ENCODE measurements at regions not wholly inside any gene's neighbourhood (a gene's known extent, or its start where the extent isn't known, plus 50 kb on each side); places are given as distances from the start of the nearest gene placed in this dataset.

DNA sequence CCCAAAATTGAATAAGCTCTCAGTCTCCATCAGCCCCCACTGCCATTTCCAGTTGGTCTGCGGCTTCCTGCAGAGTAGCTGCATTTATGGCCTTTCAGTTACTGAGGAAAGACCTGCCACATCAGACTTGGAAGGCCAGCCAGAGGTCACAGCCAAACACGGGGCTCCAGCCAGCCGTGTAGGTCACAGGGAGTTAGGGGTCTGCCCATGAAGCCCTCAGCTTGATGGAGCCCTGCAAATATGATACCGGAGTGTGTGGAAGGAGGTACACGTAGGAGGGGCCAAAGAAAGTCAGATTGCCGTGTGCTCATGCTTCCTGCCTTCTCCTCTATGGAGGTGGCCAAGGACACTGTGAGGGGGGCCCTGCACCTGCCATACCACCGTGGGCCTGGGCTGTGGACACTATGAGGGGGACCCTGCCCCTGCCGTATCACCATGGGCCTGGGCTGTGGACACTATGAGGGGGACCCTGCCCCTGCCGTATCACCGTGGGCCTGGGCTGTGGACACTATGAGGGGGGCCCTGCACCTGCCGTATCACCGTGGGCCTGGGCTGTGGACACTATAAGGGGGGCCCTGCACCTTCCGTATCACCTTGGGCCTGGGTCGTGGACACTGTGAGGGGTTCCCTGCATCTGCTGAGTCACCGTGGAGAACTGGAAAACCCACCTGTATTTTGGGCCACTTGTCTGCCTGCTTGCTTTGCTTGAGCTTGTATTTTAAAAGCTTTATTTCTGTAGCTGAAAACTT lies 335.7 kb upstream of the SHH start:
- no peak for ATAC-seq
- no peaks in the 10 kb centered on the region for H3K9me3 ChIP-seq
- H3K4me1 ChIP-seq, result no peaks in the 10 kb centered on the region
- peaks cover 6% of the 10 kb centered on the region for H3K27me3 ChIP-seq (ENCODE audit: low read depth)
- intact Hi-C loops (cut with DNase I), result no loop called here
- no peak for DNase-seq
- no peak overlapping the region for H3K4me3 ChIP-seq
- TF ChIP-seq, protein P1, sequence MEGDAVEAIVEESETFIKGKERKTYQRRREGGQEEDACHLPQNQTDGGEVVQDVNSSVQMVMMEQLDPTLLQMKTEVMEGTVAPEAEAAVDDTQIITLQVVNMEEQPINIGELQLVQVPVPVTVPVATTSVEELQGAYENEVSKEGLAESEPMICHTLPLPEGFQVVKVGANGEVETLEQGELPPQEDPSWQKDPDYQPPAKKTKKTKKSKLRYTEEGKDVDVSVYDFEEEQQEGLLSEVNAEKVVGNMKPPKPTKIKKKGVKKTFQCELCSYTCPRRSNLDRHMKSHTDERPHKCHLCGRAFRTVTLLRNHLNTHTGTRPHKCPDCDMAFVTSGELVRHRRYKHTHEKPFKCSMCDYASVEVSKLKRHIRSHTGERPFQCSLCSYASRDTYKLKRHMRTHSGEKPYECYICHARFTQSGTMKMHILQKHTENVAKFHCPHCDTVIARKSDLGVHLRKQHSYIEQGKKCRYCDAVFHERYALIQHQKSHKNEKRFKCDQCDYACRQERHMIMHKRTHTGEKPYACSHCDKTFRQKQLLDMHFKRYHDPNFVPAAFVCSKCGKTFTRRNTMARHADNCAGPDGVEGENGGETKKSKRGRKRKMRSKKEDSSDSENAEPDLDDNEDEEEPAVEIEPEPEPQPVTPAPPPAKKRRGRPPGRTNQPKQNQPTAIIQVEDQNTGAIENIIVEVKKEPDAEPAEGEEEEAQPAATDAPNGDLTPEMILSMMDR (IDR thresholded peaks at IDR 0.05), result no peak
- no peaks in the 10 kb centered on the region for H3K36me3 ChIP-seq
- no peak overlapping the region for H3K27ac ChIP-seq

DNA sequence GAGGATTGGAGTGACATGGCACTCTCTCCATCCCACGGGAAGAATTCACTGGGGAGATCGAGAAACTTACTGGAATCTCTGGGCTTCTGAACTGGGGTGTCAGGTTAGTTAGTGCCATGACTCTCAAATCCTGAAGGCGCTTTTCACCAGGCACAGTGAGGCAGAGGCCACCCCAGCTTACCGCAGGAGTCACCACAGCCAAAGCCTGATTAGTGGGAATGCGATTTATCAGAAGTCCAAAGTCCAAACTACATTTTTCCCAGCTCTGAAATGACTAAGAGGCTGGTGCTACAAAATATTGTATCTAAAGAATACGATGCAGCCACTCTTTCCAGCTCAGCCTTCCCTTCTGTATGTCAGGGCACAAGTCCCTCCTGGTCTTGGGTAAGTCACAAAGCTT lies 334.8 kb upstream of the SHH start:
- no peak for DNase-seq
- intact Hi-C loops (cut with DNase I), result no loop called here
- H3K9me3 ChIP-seq, result no peaks in the 10 kb centered on the region
- no peak overlapping the region for H3K4me3 ChIP-seq
- no peaks in the 10 kb centered on the region for H3K4me1 ChIP-seq
- no peaks in the 10 kb centered on the region for H3K36me3 ChIP-seq
- peaks cover 6% of the 10 kb centered on the region for H3K27me3 ChIP-seq (ENCODE audit: low read depth)
- H3K27ac ChIP-seq, result no peak overlapping the region
- ATAC-seq, result no peak
- TF ChIP-seq, protein P1 (IDR thresholded peaks at IDR 0.05), result no peak

DNA sequence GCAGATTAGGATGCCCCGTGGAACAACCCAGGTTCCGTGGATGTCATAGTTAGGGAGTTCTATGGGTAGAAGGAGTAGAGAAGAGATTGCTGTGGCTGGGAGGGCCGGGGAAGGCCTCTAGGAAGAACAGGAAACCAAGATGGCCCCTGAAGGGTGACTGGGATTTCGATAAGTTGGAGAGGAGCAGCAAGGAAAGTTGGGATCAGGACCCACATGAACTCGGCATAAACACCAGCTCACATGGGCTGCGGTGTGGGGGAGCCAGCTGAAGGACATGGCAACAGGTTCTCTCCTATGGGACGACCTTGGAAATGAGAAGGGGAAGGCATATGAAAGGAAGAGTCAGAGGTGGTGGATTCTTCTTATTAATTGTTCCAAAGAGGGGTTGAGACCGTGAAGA lies 333.7 kb upstream of the SHH start:
- Histone ChIP-seq H3K9me3 (no peaks in the 10 kb centered on the region), H3K27ac (no peak overlapping the region), H3K36me3 (no peaks in the 10 kb centered on the region), H3K4me1 (no peaks in the 10 kb centered on the region), H3K4me3 (no peak overlapping the region), H3K27me3 (ENCODE audit: low read depth) (peaks cover 6% of the 10 kb centered on the region)
- TF ChIP-seq, protein P1 (IDR thresholded peaks at IDR 0.05), result no peak
- ATAC-seq (no peak), DNase-seq (no peak)
- intact Hi-C loops (cut with DNase I), result no loop called here

DNA sequence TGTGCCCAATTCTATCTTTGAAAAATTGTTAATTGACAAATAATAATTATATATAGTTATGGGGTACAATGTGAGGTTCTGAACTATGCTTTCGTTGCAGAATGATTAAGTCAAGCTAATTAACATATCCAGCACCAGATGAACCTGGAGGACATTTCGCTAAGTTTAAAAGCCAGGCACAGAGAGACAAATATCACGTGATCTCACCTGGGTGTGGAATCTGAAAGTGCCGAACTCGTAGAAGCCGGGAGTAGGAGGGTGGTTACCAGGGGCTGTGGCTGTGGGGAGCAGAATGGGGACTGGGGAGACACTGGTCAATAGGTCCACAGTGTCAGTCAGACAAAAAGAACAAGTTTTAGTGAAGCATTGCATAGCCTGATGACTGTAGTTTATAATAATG lies 332.9 kb upstream of the SHH start:
- H3K4me3 ChIP-seq, result no peak overlapping the region
- H3K4me1 ChIP-seq, result no peaks in the 10 kb centered on the region
- DNase-seq (no peak), ATAC-seq (no peak)
- TF ChIP-seq, protein P1 (IDR thresholded peaks at IDR 0.05), result no peak
- H3K27me3 ChIP-seq (ENCODE audit: low read depth), result peaks cover 6% of the 10 kb centered on the region
- no peak overlapping the region for H3K27ac ChIP-seq
- intact Hi-C loops (cut with DNase I), result no loop called here
- H3K9me3 ChIP-seq, result no peaks in the 10 kb centered on the region
- H3K36me3 ChIP-seq, result no peaks in the 10 kb centered on the region

DNA sequence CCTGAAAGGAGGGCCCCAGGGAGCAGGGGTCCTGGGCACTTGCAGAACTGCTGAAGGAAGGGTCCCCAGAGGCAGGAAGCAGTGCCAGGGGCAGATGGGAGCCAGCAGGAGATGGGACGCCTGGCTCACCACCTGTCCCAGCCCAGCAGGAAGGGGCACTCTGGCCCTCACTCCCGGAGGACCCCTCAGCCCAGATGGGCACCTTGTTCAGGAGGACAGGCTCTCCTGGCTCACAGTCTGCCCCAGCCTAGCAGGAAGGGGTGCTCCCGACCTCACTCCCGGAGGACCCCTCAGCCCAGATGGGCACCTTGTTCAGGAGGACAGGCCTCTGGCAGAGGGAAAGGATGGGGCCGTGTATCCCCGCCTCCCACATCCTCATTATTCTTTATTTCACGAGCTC lies 331.4 kb upstream of the SHH start:
- no peak for DNase-seq
- Histone ChIP-seq H3K9me3 (no peaks in the 10 kb centered on the region), H3K4me3 (no peak overlapping the region), H3K4me1 (no peaks in the 10 kb centered on the region), H3K27ac (no peak overlapping the region), H3K27me3 (ENCODE audit: low read depth) (peaks cover 6% of the 10 kb centered on the region), H3K36me3 (no peaks in the 10 kb centered on the region)
- intact Hi-C loops (cut with DNase I), result no loop called here
- no peak for ATAC-seq
- TF ChIP-seq, protein P1 (IDR thresholded peaks at IDR 0.05), result no peak

Measured in lower lobe of right lung (tissue), 2 donors.